GM18507 (cell line): ENCODE measurements at regions not wholly inside any gene's neighbourhood (a gene's known extent, or its start where the extent isn't known, plus 50 kb on each side); places are given as distances from the start of the nearest gene placed in this dataset.
"Not testable (repeated sequence)": the region's sequence is repeated elsewhere in the genome, so short reads cannot be mapped to it uniquely, and the experiment has no call there.

Source experiments
- DNase-seq: peaks from one replicate; pipeline ENCODE4 v3.0.0; 2011; ENCODE audit warnings: low read depth; ENCODE audit not compliant: insufficient read length; ENCODE audit errors: extremely low spot score
- FAIRE-seq: peaks from 2 replicates; lab custom pipeline; 2011; peaks lifted over from hg19 to GRCh38; lab: Jason Lieb, UNC

DNA sequence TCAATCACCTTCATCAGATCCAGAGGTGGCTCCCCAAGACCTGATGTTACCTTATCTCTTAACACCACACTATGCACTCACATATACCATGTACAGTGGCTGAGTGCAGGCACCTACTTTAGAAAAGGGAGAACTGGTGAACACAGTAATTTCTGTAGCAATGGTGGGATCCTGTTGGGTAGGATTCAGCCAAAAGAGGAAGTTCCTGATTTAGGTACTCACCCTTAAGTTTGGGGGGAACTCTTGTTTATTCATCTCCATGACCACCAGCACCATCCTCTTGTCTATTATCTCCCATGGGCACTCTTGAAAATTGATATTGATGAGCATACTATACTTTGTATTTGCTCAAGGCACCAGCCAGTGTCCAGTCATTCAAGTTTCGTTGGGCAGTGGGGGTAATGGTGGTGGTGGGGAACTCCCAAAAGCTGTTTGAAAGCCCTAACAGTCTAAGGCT lies 324.4 kb downstream of the LMO7 start:
- peak; percentile 15 for DNase-seq

DNA sequence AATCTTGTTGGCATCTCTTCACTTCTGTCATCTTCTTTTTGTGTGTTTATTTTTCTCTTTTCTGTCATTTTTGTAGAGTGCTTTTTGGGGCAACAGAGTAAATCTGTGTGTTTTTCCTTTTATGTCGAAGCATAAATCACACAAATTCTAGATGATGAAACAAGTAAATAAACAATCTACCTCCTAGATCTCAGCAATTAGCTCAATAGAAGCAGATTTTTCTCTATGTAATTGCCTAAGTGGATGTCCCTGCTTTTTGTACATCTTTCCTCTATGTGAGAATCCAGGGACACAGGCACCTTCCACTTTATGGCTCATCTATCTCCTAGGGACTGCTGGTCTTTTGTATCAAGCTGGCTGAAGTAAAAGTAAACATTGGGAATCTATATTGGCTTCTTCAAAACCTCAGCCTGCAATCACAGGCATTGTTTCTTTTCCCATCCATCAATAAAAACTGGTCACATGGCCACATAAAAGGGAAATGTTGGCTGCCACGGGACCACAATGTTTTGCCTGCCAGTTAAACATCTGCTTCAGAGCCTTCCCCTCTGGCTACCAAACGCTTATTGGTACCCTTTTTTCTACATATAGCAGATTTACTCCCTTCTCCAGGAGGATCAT lies 323.8 kb downstream of the LMO7 start:
- FAIRE-seq = no peak
- DNase-seq = no peak

More for the DNA sequence above, 324.4 kb downstream of the LMO7 start:
- no peak for FAIRE-seq

DNA sequence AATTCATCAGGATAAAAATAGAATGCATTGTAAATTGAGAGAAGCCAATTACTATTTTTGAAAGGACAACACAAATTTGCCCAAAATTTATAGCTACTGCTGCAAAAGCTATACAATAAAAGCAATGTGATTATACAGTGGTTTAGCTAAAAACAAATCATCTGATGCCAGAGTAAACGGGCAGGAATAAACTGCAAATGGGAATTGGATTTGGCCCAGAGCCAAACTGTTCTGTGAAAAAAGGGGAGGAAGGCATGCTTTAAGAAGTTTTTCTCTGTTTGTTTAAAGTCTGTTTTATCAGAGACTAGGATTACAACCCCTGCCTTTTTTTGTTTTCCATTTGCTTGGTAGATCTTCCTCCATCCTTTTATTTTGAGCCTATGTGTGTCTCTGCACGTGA lies 317.5 kb downstream of the LMO7 start:
- FAIRE-seq = not testable (repeated sequence)

DNA sequence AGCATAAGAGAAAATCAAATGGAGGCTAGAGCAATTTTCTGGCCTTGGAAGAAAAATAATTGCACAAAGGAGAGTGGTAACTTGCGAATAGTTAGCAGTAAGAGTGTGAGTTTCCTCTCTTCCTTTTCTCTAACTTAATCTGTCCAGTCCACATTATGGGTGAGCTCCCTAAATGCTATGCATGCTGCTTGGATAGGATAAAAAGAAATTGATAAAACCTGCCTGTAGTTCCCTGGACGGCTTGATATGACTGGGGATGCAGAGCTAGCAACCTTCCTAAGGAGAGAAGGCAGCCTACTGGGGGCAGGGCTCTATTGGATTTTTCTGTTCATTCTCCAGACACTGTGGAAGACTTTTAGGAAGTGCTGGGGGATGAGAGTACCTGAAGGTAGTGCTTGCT lies 311.3 kb downstream of the LMO7 start:
- no peak for FAIRE-seq
- DNase-seq = no peak

More for the DNA sequence above, 317.5 kb downstream of the LMO7 start:
- DNase-seq = not testable (repeated sequence)

DNA sequence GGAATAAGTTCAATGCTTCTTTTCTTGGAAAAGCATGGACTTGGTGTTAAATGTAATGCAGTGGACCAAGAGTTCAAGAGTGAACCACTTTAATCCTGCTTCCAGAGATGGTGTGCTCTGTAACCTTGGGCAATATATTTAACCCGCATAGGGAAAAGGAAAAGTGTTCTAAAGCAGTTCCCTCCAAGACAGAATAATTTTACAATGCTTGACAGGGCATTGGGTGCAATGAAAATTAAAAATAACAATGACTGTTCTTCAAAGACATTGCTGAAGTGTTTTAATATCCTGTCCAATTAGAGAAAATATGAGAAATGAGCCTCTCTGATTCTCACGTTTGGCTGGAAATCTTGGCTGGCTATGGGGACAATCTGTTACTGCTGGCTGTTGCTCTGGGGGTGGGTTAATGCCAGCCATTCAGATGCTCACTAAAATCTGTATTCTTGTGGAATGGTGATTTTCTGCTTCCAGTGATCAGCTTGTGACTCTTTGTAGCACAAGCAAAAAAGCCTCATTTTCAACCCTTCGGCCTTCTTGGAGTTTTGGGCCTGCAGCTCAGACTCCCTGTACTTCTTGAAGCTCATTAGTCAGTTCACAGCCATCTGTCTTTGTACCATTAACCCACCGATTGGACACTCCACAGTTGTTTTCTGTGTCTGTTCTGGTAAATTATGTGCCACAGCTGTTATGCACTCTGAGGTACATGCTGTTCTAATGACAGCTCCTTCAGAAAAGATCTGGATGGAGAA lies 310.6 kb downstream of the LMO7 start:
- FAIRE-seq = no peak
- DNase-seq = no peak

DNA sequence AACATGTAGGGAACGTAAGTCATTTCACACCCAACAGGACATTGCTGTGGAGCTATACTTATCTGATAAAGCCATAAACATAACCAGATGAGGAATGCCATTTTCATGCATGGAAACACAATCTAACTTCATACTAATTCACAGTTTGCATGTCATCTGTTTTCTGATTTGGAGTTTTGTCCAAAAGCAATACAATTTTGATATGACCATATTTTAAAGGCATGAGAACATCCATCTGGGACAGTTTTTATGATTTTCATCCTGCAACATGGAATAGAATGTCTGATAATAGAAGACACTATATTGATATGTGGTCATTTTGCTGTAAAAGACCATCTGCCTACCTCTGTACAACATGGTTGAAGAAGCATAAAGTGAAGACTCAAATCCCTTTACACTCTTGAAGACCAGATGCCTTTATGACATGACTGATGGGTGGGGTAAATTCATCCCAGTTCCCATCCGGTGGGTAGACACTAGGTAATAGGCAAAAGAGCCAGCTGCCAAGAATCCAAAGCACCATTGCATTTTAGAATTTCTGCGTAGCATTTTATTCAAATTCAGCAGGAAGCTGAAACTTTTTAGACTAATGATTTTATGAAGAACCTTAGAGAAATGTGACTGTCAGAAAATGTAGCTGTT lies 309.8 kb downstream of the LMO7 start:
- FAIRE-seq (no peak), DNase-seq (no peak)

DNA sequence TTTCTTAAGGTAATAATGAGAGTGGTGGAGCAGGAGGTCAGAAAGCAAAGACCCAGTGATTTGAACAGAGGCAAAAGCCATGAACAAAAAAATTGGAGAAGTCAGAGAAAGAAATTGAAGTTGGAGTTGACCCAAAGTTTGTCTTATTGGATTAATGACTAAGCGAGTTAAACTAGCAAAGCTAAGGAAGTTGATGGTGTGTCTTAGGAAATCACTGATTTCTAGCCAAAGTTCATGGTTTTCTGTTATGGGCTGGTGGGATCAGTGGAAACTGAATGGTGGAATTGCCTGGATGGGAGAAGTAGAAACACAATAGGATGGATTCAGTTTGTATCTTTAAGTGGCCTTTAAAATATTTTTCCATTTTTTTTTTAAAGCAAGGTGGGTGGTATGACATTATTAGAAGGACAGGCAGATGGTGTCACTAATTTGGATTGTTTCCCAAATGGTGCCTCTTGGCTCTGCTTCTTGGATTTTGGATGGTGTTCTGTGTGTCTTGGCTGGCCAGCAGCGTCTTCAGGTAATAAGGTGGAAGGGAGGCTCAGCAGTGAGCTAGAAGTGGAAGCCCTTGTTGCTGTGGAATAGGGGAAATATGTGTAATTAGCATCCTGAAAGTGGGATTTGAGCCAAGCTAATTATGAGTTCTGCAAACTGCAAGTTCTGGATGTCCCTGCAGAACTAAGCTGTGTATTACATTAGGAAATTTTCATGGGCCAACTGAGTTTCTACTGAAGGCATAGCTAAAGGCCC lies 302.9 kb downstream of the LMO7 start:
- DNase-seq = no peak
- no peak for FAIRE-seq

DNA sequence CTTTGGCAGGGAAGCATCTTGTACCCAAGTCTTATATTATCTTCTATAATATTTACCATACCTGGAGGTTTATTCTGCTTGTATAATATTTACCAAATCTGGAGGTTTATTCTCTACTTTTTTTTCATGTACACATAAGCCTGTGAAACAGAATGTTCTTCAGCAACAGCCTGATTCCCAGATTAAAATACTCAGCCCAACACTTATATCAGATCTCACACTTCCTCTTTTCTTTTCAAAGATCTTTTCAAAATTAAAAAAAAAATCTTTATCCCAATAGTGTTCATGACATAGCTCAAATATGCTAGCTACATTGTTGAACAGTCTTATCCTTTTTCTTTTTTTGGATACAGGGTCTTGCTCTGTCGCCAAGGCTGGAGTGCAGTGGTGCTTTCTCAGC lies 300.7 kb downstream of the LMO7 start:
- FAIRE-seq (no peak), DNase-seq (no peak)

DNA sequence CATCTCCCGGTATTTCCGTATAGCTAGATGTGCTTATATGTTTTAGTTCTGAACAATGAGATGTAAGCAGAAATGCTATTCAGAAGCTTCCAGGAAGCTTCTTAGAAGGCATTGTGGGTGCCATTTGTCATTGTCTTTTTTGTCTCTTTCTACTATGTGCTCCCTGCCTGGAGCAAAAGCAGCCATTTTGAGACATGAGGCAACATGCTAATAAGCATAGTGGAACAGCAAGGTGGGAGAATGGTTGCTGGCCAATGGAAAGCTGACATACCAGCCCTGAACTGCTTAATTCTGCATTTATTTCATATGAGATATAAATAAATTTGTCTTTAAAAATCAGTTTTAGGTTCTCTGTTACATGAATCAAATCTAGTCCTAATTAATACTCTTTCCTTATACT lies 299.7 kb downstream of the LMO7 start:
- DNase-seq (no peak), FAIRE-seq (no peak)

DNA sequence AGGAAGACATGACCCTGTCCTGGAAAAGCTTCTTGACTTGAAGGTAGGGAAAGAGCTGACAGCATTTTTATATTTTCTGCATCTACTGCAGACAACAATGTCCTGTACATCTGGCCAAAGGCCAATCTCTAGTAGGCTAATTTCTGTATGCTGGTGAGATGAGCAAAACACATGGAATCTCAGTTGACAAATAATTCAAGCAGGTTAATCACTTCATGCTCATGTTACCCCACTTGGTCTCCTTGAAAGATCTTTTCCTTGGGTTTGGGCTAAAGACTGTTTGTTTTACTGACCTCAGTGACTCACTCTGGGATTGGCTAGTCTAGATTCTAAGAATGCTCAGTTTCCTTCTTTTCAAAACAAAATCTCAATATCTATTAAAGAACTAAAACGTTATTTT lies 298.8 kb downstream of the LMO7 start:
- FAIRE-seq = no peak
- DNase-seq = no peak

DNA sequence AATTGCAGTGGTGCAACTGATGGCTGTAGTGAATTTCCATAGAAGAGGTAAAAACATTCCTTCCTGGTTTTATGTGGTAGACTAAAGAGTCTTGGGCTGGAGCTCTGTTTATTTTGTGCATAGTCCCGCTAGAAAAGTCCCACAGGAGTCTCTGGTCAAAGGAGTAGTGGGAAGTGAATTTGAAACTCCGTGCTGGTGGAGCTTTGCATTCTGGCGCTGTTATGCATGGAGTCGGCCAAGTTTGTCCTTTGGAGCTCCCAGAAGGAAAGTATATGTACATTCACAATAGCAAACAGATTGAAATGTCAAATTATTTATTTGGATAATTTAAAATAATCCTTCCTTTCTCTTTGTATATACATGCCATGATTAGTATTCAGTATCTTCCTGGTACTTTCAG lies 296.5 kb downstream of the LMO7 start:
- DNase-seq = no peak
- FAIRE-seq = no peak

DNA sequence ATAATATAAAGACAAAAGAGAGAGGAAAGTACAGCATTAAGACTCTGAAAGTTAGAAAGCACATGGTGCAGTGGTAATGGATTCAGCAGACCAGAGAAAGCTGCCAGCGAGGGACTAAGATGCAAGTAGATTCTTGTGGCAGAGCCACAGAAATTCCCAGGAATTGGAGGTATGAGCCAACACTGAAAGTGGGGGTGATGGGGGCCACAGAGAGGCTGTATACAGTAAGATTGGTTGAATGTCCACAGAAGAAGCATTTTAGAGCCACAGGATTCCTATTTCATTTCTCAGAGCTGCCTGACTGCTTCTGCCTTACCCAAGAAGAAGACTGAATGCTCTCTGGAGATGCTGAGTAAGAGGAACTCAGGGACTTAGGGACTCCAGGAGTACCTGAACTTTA lies 295.0 kb downstream of the LMO7 start:
- DNase-seq (no peak), FAIRE-seq (no peak)

DNA sequence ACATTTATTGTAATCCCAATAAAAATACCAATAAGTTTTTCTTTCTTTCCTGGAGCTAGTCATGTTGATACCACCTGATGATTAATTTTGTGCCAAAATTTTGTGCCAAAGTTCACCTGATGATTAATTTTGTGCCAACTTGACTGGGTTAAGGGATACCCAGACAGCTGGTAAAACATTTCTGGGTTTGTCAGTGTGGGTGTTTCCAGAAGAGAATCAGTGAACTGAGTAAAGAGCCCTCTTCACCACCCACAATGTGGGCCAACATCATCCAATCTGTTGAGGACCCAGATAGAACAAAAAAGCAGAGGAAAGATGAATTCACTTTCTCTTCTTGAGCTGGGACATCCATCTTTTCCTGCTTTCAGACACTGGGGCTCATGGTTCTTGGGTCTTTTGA lies 292.9 kb downstream of the LMO7 start:
- FAIRE-seq (no peak), DNase-seq (no peak)

DNA sequence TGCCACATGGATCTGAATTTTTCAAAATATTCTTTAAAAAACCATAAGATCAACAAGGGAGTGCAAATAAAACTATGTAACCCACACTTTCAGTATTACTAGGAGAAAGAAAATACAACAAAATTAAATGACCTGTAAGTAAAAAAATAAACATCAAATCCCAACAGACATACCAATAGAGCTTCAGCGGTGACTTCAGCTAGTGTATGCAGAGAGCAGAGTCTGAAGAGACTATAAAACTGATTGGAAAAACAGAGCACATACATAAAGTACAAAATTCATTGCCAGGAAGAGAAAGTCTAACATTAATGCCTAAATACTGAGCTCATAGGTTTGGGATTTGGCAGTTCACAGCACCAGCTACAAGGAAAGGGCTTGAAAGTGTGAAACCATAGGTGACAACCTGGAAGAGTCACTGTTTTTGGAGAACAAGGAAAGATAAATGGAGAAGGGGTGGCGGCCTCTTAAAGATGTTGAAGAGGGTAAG lies 291.1 kb downstream of the LMO7 start:
- FAIRE-seq (no peak), DNase-seq (no peak)

DNA sequence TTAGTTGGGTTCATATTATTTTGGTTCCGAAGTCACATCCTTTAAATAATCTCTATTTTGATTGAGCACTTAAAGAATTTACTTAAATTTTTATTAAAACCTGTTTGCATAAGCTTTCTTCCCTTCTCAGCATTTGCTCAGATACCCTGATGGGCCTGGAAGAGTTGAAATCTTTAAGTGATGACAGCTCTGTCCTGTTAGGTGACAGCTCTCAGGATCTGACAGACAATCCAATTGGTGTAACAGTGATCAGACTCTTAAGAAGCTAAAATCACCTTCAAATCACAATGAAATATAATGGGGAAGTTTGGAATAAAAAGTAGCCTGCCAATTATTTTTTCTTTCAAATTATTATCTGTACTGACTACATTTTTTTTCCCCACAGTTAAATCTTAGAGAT lies 284.4 kb downstream of the LMO7 start:
- no peak for FAIRE-seq

DNA sequence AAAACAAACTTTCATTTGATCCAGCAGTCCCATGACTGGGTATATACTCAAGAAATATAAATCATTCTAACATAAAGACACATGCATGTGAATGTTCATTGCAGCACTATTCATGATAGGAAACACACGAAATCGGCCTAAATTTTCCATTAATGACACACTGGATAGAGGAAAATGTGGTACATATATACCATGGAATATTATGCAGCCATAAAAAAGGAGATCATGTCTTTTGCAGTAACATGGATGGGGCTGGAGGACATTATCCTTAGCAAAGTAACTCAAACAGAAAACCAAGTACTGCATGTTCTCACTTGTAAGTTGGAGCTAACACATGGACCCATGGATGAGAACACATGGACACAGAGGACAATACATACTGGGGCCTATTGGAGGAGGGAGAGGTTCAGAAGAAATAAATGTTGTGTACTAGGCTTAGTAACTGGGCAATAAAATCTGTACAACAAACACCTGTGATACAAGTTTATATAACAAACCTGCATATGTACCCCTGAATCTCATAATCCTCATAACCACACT lies 283.6 kb downstream of the LMO7 start:
- DNase-seq (no peak), FAIRE-seq (no peak)

More for the DNA sequence above, 284.4 kb downstream of the LMO7 start:
- no peak for DNase-seq

DNA sequence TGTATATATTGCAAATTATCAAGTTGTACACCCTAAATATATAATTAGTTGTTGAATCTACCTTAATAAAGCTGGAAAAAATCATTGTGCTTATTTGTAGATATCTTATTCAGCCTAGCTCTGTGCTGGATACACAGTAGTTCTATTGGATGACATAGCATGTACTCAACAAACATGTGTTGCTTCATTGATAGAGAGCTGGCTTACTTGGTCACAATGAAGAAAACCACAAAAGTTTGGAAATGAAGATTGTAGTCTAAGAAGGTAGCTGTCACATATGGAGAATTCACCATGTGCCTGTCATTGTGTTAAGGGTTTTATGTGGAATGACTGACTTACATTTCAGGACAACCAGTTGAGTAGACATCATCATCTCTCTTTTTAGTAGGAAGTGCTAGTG lies 278.9 kb downstream of the LMO7 start:
- DNase-seq (no peak), FAIRE-seq (no peak)

DNA sequence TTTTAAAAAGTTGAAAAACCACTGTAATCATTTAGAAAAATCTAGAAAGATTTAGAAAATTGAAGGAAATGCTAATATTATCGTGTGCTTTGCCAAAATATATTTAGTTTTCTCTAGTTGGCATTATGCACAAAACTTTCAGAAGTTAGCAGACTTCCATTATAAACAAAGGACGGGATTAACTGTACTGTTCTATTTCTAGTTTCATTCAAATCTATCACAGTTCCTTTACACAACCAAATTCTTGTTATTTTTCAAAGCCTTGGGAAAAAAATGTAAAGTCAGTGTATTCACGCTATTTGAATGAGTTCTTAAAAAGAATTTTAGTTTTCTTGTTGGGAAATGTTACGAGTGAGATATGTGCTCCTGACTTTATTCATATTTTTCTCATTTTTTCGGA lies 277.8 kb downstream of the LMO7 start:
- DNase-seq (no peak), FAIRE-seq (no peak)

DNA sequence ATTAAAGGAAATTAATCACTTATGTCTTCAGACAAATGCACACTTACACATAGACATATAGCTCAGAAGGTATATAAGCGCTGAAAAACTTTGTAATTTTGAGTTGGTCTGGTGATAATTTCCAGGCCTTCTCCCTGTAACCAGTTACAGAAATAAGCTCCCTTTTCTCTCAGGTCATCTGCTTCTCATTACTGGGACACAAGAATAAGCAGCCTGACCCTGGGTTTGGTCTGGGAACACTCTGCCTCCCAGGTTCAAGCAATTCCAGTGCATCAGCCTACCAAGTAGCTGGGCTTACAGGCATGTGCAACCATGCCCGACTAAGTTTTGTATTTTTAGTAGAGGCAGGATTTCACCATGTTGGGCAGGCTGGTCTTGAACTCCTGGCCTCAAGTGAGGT lies 274.5 kb downstream of the LMO7 start:
- DNase-seq (no peak), FAIRE-seq (no peak)
